SW480 (cell line): ENCODE measurements at regions not wholly inside any gene's neighbourhood (a gene's known extent, or its start where the extent isn't known, plus 50 kb on each side); places are given as distances from the start of the nearest gene placed in this dataset.
"Not testable (repeated sequence)": the region's sequence is repeated elsewhere in the genome, so short reads cannot be mapped to it uniquely, and the experiment has no call there.

ENCODE experiments used
- DNase-seq: peaks from one replicate; pipeline ENCODE4 v3.0.0-alpha.2; 2016; ENCODE audit warnings: low spot score

DNA sequence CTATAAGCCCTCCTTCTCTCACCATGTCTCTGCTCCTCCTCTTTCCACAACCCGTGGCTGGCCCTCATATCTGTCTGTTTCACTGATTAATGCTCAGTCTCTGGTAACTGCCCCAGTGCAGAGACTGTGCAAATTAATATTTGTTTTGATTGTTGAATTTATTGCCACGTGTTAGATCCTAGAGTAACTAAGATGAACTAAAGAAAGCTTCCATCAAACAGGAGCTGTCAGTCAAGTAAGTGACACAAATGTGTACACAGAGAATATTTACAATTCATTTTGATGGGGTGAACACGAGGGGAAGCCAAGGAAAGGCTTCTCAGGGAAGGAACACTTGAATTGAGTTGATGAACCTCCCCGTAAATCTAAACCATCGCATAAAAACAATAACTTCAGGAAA is 182.5 kb downstream of the BAMBI start:
- no peak for DNase-seq

DNA sequence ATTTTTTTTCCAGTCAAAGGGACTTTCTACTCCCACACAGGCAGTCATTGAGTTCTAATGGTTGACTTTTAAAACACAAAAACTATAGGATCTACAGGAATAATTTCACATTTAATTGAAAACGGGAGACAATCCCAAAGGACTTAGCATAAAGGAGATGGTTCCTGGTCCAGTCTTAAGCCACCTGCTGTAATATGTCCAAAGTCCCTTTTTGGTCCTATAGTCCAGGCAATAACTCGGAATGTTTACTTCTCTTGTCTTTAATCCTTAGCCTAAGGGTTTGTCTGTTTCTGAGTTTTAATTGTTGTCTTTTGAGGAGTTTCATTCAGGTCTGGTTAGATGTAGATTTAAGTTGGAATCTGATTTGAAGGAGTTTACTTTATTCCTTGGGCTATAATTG is 184.9 kb downstream of the BAMBI start:
- no peak for DNase-seq

GRCh38 chr10:28869606-28870201 is 192.4 kb downstream of the BAMBI start:
- DNase-seq, result no peak

DNA sequence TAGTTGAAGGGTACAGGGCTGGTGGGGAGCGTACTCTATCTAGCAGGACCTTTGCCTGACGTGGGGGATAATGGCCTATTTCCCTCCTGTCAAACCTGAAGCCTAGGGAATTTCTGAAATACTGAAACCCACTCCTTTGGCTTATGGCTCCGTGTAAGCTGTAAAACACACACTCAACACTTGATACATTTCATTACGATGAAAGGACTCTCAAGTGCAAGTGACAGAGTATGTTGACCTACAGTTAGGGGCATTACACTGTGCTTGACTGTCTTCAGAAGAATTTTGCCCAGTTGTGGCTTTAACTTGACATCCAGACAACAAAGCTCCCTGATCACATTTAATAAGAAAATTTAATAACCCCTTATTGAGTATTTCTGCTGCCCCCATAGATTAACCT is 194.3 kb downstream of the BAMBI start:
- no peak for DNase-seq

DNA sequence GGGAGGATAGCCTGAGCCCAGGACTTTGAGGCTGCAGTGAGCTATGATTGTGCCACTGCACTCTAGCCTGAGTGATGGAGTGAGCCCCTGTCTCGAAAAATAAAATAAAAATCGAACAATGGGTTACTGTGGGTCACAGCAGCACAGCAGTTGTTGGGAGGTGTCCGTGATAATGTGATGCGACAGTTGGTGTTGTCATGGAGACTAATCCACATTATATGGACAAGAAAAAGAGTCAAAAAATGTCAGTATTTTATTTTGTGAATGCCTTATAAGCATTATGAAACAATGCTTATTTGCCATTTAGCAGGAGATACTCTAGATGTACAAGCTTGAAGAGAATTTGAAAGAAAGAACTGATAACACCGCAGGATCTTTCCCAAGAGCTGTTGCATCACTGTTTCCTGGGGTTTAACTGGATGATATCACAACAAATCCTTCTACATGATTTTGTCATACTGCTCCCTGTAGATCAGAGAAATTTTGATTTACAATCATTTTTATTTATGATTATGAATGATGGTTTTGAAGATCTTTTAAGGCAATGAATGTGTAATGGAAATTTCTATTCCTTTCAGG is 195.4 kb downstream of the BAMBI start:
- DNase-seq, result no peak

DNA sequence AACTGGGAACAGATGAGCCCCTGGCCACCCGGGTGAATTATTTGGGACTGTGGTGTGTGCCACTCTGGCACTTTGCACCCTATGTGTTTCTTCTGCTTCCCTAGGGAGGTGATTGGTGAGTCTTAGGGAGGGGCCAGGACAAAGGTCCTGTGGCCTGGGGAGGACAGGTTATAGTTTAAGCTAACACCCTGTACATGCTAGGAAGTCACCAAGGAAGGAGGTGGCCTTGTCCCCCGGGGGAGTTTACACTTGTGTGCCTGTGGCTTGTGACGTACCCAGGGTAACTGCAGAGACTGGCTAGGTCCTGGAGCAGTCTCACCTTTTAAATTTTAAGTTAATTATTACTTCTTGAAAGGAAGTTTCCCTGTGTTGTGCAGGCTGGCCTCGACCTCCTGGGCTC is 196.2 kb downstream of the BAMBI start:
- DNase-seq, result no peak

DNA sequence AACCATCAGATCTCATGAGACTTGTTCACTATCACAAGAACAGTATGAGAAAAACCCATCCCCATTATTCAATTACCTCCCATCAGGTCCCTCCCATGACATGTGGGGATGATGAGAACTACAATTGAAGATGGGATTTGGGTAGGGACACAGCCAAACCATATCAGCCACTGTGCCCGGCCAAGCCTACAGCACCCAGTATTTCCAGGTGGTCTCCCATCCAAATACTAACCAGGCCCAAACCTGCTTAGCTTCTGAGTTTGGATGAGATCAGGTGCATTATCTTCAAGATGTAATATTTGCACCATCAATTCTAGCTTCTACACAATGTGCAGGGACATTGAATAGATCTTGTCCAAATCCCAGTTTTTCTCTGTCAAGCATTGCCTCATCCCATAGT is 196.9 kb downstream of the BAMBI start:
- no peak for DNase-seq

DNA sequence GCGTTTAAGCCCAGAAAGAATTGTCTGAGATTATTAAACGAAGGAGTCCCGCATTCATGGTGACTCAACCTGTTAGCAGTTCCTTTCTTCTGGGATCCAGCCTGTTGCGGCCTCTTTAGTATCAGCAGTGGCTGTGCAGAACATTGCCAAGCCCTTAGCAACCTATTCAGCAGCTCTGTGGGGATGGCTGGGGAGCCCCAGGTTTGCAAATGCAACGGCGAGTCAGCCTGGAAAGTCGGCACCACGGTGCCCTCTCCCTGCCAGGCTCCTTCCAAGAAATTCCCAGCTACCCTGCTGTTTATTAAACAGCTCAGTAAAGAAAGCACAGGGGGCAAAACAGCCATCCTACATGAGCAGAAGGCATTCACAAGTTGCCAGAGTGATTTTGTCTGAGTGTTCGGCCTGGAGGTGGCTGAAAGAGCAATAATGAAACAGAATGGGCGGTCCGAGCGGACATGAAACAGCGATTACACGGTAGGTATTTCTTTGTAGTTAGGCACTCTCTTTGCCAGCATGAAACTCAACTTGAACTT is 198.3 kb downstream of the BAMBI start:
- DNase-seq, result no peak

DNA sequence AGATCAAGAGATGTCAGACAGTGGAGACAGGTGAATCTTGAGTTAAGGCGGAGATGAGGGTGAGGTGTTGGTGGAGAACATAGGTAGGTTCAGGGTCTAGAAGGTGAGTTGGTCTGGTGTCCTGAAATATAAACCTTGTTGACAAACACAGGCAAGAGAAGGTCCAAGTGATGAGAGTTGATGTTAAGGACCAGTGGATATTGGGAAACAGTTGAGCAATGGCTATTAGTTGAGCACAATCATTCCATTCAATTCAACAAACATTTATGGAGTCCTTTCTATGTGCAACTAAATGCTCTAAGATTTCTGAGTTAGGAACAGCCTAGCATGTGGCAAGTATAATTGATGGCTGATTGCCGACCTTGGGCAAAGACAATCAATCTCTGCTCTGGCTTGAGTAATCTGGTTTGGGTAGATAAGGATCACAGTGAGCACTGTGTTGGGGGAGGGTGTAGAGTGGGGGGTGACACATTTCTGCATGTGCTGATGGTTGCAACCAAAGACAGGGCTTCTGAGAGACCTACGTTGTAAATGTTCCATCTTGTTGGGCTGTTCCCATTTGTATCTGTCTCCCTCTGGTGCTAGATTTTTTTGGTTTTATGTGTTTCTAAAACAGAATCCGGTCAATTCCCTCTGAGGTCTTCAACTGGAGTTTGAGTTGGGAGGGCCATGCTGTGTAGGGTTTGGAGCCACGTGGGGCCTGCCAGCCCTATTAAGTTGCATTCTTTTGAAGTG is 201.1 kb downstream of the BAMBI start:
- no peak for DNase-seq

- no peak for DNase-seq
These were observed 201.9 kb downstream of the BAMBI start for GRCh38 chr10:28879246-28879645.

DNA sequence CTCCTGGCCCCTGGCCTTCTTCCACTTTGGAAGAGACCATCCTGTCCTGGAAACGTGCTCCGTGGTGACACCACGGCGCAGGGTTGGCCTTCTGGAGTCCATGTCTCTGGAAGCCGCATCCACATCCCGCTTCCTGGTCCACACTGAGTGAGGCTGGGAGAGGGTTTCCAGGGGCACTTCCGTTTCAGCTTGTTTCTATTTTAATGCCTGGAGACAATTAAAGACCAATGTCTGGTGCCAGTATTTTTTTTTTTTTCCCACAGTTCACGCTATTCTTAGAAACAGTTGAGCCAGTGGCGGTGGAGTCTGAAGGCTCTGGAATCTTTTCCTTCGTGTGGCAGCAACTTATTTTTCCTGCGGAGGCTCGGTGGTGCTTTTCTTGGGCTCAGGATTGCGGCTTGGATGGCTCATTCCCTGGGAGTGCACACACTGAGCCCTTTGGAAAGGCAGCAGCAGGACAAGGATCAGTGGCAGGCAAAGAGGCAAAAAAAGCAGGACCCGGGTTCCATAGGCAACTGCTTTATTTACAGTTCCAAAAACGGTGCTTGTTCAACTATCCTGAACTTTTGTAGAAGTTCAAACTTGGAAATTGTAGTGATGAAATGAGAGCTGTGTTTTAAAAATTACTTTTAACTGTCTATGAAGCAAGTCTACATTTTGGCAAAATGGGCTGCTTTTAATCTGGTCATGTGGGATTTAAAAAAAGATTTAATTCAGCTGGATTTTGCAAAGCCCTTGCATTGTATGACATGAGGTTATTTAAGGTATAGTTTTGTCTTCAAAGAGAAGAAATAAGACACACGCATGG is 202.8 kb downstream of the BAMBI start:
- no peak for DNase-seq

DNA sequence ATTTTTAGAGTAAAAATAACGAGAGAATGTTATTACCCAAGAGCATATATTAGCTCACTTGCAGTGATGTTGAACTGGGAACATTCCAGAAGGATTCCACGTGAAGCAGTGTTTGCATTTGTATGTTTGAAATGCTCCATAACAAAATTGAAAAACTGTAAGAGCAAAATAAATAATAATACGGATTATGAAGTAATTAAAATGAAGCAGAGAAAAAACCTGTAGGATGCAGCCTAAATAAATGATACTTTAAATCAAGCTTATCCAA is 203.3 kb downstream of the BAMBI start:
- no peak for DNase-seq

DNA sequence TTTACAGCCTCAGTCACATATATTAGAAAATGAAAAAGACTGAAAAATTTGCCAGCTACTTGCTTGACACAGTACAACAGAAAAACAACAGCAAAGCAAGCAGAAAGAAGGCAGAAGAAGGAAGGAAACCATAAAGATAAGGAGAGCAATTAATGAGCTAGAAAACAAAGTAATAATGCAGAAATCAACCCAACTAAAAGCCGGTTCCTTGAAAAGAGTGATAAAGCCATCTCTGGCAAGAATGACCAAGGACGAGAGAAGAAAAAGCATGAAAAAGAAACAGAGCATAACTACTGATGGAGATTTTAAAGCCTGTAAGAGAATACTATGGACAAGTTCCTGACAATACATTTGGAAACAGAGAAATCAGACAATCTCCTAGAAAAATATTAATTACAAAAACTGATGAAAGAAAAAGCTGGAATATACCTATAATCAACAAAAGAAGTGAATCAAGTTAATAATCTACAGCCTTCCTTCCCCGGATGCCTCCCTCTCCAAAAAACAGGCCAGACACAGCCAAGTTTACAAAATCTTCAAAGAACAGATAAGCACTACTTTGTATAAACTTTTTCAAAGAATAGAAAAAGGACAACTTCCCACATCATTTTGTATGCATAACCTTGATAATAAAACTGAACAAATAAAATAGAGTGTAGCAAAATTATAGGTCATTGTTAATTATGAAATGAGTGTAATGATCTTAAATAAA is 204.0 kb downstream of the BAMBI start:
- no peak for DNase-seq

DNA sequence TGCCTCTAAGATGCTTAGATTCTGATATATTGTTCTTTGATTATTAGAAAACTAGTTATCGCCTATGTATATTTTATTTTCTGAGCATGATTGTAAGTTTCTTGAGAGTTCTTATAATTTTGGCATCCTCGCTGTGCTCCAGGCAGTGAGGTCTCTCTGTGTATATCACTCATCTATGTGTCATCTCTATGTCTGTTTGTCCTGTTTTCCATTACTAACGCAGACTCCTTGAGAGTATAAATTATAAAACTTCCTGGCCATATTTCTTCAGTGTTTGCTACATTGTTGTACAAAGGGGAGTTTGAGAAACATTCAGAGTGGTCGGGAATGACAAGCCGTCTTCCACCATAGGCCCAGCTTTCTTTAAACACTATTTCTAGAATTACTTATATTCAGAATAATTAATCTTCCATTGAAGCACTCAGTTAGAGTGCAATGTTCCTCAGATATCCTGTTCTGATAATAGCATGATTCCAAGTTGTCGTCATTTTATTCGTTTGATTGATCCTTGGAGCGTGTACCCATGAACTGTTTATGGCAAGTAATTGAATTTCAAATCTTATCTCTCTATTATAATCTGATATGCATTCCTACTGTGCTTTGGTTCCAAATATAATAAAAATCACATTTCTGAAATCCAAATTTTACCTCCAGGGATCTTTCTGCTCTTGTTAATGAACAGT is 206.6 kb downstream of the BAMBI start:
- no peak for DNase-seq

- no peak for DNase-seq
These were observed 213.0 kb downstream of the BAMBI start for GRCh38 chr10:28890121-28890950.

DNA sequence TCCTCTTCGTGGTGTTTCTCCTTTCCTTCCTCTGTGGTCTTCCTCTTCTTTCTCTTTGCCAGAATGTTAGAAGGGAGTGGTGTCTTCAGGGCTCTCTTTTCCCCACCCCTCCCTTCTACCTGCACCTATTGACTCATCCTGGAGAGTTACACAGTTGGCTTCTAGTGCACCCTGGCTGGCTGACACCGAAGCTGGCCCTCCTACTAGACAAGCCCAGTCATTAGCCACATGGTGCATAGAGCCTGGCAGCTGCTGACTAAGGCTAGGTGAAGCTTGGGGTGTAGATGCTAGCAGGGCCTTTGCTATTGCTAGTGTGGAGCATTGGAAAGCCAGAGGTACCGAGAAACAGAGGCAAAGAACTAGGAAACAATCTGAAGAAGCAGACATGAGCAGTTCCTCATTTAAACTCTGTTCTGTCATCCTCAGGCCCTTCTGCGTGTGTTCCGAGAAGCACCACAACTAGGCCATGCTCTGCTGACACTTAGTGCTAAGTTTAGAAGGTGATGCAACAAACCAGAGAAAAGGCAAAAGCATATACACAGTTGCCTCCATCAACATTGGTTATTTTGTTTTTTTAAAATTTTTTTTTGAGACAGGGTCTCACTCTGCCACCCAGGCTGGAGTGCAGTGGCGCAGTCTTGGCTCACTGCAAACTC is 213.9 kb downstream of the BAMBI start:
- no peak for DNase-seq

GRCh38 chr10:28892818-28893547 is 215.7 kb downstream of the BAMBI start:
- no peak for DNase-seq

DNA sequence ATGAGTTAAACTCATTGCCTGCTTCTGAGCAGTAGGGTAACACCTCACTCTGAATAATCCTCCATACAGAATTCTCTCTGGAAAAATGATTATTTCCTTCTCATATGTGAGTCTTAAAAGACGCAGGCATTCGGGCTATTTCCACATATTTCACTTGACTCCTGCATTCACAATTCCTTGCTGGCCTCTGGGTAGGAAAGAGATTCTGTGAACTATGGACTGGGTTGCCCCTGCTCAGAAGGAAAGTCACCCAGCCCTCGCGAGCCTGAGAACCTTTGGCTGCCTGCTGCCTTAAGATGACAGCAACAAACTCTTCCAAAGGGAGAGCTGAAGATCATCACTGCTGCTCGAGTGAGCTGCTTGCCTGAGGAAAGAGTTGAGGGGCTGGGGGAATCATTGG is 216.8 kb downstream of the BAMBI start:
- no peak for DNase-seq

DNA sequence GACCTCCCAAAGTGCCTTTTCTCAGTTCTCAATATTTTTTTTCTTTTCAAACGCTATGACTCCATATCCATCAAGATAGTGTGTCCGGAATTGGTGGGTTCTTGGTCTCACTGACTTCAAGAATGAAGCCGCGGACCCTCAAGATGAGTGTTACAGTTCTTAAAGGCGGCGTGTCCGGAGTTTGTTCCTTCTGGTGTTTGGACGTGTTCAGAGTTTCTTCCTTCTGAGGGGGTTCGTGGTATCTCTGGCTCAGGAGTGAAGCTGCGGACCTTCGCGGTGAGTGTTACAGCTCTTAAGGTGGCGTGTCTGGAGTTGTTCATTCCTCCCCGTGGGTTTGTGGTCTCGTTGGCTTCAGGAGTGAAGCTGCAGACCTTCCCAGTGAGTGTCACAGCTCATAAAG is 218.3 kb downstream of the BAMBI start:
- DNase-seq, result not testable (repeated sequence)
